Prostate gland (tissue), 2 donors: ENCODE measurements at regions not wholly inside any gene's neighbourhood (a gene's known extent, or its start where the extent isn't known, plus 50 kb on each side); places are given as distances from the start of the nearest gene placed in this dataset.

Experiments
- DNase-seq: peaks from one replicate; pipeline ENCODE4 v3.0.0-alpha.2; 2019; ENCODE audit warnings: low spot score
- H3K27ac ChIP-seq, 2 donors: fragments of 200-600 bp; sonication (generic); 2 replicates each; pipeline ENCODE4 v1.5.1; 2017 to 2019
- H3K27me3 ChIP-seq: fragments of 200-600 bp; sonication (generic); replicated peaks from 2 replicates; pipeline ENCODE4 v1.5.1; 2019; ENCODE audit not compliant: insufficient read depth
- H3K36me3 ChIP-seq, 2 donors: fragments of 200-600 bp; sonication (generic); 1 replicate in 1 of 2; 2 replicates in 1 of 2; pipeline versions ENCODE4 v1.5.1 to v1.8.1; 2017 to 2019
- H3K4me1 ChIP-seq: fragments of 200-600 bp; sonication (generic); replicated peaks from 2 replicates; pipeline ENCODE4 v1.5.1; 2019
- H3K4me3 ChIP-seq, 2 donors: fragments of 200-600 bp; sonication (generic); 2 replicates each; pipeline ENCODE4 v1.5.1; 2017 to 2019
- H3K9me3 ChIP-seq: fragments of 200-600 bp; sonication (generic); 2 replicates; pipeline ENCODE4 v1.5.1; 2017
- POLR2A ChIP-seq: fragments of 450-650 bp; IDR thresholded peaks from one replicate; pipeline ENCODE4 v1.6.1; 2016; ENCODE audit warnings: antibody characterized with exemption, mild to moderate bottlenecking
- POLR2AphosphoS5 ChIP-seq: sonication (generic); formaldehyde crosslinking; IDR thresholded peaks from one replicate; pipeline ENCODE4 v1.6.1; 2017; ENCODE audit warnings: antibody characterized with exemption
- WGBS: methylation state at CpG from one replicate; pipeline ENCODE4 v1.1.5; 2018; 5-methylcytosine and 5-hydroxymethylcytosine counted together
- intact Hi-C: fragments of 100-400 bp; cut with DNase I; formaldehyde crosslinking; loops from one replicate; pipeline ENCODE4 v1.14.2; 2022
- TF ChIP-seq, protein P1 (sequence below), 4 experiments: fragments of 200-600 bp in 2 of 4; fragments of 450-650 bp in 2 of 4; sonication (generic) in 2 of 4; IDR thresholded peaks; 1 replicate in 3 of 4; 2 replicates in 1 of 4; pipeline ENCODE4 v1.5.1; 2016 to 2019; ENCODE audit warnings: antibody characterized with exemption in 4 of 4, mild to moderate bottlenecking in 2 of 4, moderate library complexity in 2 of 4

DNA sequence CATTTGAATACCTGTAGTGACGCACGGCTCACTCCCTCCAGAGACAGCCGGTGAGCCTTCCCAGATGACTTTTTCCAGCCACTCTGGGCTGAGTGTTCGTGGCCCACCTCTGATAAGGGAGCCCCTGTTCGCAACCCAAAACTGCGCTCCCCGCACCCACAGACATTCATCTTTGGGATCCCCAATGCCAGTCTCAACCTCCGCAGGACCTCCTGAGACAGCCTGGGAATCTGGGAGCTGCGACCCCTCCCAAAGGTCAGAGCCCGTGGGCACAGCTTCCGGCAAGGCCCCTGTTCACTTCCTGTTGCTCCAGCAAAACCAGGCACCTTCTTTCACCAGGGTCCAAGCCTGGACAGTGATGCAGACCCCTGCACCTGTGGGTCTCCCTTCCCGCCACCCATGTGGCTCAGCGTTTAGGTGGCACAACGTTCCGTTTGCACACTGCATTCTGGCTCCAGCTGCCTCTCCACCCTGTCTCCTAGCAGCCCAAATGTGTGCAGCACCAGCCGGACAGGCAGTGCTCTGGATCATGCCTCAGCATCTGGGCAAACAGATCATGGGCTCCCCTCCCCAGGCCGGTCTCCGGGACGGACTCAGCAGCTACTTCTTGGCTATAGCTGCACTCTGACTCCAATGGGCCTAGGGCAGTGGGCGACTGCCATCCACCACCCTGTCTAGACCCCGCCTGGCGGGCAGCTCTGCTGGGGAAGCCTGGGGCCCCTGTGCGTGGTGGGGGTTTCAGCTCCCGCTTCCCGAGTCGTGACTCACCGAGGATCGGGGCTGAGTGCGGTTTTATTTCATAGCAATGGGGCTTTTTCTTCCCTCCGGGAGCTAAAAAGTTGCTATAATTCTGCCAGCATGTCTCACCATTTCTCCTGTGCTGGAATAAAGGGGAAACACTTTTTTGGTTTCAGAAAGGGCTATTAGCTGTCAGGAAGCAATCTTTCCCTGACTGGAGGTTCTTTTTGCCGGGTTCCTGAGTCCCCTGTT, 156.0 kb downstream of the OLFM1 start:
- Histone ChIP-seq H3K36me3 (no peaks in the 10 kb centered on the region), H3K27ac (no peak overlapping the region), H3K4me1 (no peaks in the 10 kb centered on the region), H3K4me3 (no peak overlapping the region), H3K9me3 (no peaks in the 10 kb centered on the region), H3K27me3 (no peaks in the 10 kb centered on the region)
- no peak for DNase-seq
- intact Hi-C loops: no loop called here
- 83% methylated on average over 31 of the region's 31 CpGs for WGBS
- TF ChIP-seq POLR2A (no peak), POLR2AphosphoS5 (no peak)
- TF ChIP-seq, protein P1, sequence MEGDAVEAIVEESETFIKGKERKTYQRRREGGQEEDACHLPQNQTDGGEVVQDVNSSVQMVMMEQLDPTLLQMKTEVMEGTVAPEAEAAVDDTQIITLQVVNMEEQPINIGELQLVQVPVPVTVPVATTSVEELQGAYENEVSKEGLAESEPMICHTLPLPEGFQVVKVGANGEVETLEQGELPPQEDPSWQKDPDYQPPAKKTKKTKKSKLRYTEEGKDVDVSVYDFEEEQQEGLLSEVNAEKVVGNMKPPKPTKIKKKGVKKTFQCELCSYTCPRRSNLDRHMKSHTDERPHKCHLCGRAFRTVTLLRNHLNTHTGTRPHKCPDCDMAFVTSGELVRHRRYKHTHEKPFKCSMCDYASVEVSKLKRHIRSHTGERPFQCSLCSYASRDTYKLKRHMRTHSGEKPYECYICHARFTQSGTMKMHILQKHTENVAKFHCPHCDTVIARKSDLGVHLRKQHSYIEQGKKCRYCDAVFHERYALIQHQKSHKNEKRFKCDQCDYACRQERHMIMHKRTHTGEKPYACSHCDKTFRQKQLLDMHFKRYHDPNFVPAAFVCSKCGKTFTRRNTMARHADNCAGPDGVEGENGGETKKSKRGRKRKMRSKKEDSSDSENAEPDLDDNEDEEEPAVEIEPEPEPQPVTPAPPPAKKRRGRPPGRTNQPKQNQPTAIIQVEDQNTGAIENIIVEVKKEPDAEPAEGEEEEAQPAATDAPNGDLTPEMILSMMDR (IDR thresholded peaks at IDR 0.05): no peak

DNA sequence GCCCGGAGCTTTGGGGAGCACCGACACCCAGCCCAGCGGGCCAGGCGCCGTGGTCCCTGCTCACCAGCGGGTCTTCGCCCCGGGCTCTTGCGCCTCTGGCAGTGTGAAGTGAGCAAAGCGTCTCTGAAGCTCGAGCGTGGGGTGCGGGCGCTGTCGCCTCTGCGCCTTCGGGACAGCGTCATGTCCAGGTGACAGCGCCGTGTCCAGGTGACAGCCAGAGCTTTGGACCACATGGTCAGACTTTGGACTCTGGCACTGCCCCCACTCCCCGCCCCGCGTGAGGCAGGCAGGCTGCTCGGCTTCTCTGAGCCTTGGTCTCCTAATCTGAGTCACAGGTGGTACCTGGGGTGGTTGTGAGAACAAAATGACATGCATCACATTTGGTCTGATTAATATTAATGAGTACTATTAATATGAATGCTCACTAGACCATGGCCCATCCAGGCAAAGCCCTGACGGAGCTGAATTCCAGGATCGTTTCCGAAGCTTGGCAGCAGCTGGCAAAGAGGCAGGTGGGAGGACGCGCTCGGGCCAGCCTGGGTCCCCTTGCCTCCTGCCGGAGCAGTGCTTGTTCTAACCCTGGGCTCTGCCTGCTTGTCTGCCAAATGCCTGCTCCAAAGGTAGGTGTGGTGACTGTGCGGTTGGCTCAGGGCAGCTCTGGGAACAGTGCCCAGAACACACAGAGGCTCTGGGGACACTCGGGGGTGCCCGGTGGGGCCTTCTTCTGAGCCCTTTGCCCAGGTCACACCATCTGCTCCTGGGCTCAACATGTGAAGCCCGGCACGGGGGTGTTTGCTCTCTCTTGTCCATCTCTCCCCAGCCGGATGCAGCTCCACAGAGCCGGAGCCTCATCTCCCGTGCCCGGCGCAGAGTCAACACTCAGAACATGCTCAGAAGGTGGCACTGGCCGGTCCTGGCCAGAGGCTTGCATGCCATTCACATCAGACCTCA, 157.1 kb downstream of the OLFM1 start:
- WGBS: 62% methylated on average over 42 of the region's 42 CpGs
- Histone ChIP-seq H3K27me3 (no peaks in the 10 kb centered on the region), H3K36me3 (no peaks in the 10 kb centered on the region), H3K27ac (no peak overlapping the region), H3K4me1 (no peaks in the 10 kb centered on the region), H3K9me3 (no peaks in the 10 kb centered on the region), H3K4me3 (no peak overlapping the region)
- TF ChIP-seq POLR2AphosphoS5 (no peak), POLR2A (no peak)
- TF ChIP-seq, protein P1 (IDR thresholded peaks at IDR 0.05): no peak
- intact Hi-C loops: no loop called here
- peak; percentile 40 for DNase-seq

DNA sequence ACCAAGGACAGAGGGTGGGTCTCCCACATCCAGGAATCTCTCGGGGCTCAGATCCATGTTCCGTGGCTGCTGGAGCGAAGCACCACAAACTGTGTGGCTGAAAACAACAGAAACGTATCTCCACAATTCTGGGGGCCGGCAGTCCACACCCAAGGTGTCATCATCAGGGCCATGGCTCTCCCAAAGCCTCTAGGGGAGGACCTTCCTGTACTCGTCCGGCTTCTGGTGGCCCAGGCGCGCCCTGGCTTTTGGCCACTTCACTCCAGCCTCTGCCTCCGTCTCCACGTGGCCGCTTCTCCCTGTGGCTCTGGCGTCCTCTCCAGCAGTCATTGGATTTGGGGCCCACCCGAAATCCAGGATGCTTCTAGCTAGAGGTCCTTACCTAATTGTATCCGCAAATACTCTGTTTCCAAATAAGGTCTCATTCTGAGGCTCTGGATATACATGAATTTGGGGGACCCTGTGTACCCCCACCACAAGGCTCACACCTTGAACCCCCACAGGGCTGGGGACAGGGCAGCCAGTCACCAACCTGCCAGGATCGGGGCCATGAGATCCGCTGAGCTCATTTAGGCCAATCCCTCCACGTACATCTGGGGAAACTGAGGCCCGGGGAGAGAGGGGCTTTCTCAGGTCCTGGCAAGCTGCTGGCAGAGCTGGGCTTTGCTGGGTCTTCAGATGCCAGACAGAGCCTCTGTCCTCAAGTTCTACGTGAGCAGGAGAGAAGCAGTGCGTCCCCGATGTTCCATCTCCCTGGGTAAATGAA, 158.2 kb downstream of the OLFM1 start:
- H3K36me3 ChIP-seq: no peaks in the 10 kb centered on the region
- H3K27me3 ChIP-seq: no peaks in the 10 kb centered on the region

More for the DNA sequence above, 158.2 kb downstream of the OLFM1 start:
- no peaks in the 10 kb centered on the region for H3K4me1 ChIP-seq
- no peak for DNase-seq
- TF ChIP-seq, protein P1 (IDR thresholded peaks at IDR 0.05): no peak
- TF ChIP-seq POLR2A: no peak
- no peak for TF ChIP-seq POLR2AphosphoS5
- H3K4me3 ChIP-seq: no peak overlapping the region
- no peak overlapping the region for H3K27ac ChIP-seq
- 95% methylated on average over 22 of the region's 22 CpGs for WGBS
- intact Hi-C loops: no loop called here
- no peaks in the 10 kb centered on the region for H3K9me3 ChIP-seq
